ENCODE measurements at regions not wholly inside any gene's neighbourhood (a gene's known extent, or its start where the extent isn't known, plus 50 kb on each side); places are given as distances from the start of the nearest gene placed in this dataset.

- DNase-seq (ENCODE audit: low spot score), result no peak
Observed at GRCh38 chr3:127107491-127108375, 85.2 kb upstream of the PRR23E start.

GRCh38 chr3:127108796-127109195 is 84.1 kb upstream of the PRR23E start:
- no peak for DNase-seq (ENCODE audit: low spot score)

GRCh38 chr3:127110982-127111693 is 81.8 kb upstream of the PRR23E start:
- no peak for DNase-seq (ENCODE audit: low spot score)

GRCh38 chr3:127112796-127113570 is 79.9 kb upstream of the PRR23E start:
- no peak for DNase-seq (ENCODE audit: low spot score)

- no peak for DNase-seq (ENCODE audit: low spot score)
Observed at GRCh38 chr3:127113571-127113891, 79.4 kb upstream of the PRR23E start.

GRCh38 chr3:127114337-127115070 is 78.4 kb upstream of the PRR23E start:
- DNase-seq (ENCODE audit: low spot score), result no peak

GRCh38 chr3:127115691-127116351 is 77.1 kb upstream of the PRR23E start:
- DNase-seq (ENCODE audit: low spot score), result no peak

GRCh38 chr3:127118366-127118765 is 74.6 kb upstream of the PRR23E start:
- no peak for DNase-seq (ENCODE audit: low spot score)

- DNase-seq (ENCODE audit: low spot score), result no peak
Observed at GRCh38 chr3:127119693-127120464, 73.1 kb upstream of the PRR23E start.

GRCh38 chr3:127120851-127121647 is 71.9 kb upstream of the PRR23E start:
- no peak for DNase-seq (ENCODE audit: low spot score)

GRCh38 chr3:127121885-127122284 is 71.0 kb upstream of the PRR23E start:
- no peak for DNase-seq (ENCODE audit: low spot score)

- no peak for DNase-seq (ENCODE audit: low spot score)
Observed at GRCh38 chr3:127123533-127123932, 69.4 kb upstream of the PRR23E start.

- DNase-seq (ENCODE audit: low spot score), result no peak
Observed at GRCh38 chr3:127124120-127124519, 68.8 kb upstream of the PRR23E start.

- DNase-seq (ENCODE audit: low spot score), result no peak
Observed at GRCh38 chr3:127131424-127132170, 61.3 kb upstream of the PRR23E start.

- no peak for DNase-seq (ENCODE audit: low spot score)
Observed at GRCh38 chr3:127132876-127133275, 60.1 kb upstream of the PRR23E start.

GRCh38 chr3:127133971-127134370 is 59.0 kb upstream of the PRR23E start:
- no peak for DNase-seq (ENCODE audit: low spot score)

- DNase-seq (ENCODE audit: low spot score), result no peak
Observed at GRCh38 chr3:127134466-127134865, 58.5 kb upstream of the PRR23E start.

- DNase-seq (ENCODE audit: low spot score), result no peak
Observed at GRCh38 chr3:127134887-127135240, 58.1 kb upstream of the PRR23E start.
